HepG2 (cell line): ENCODE measurements at regions not wholly inside any gene's neighbourhood (a gene's known extent, or its start where the extent isn't known, plus 50 kb on each side); places are given as distances from the start of the nearest gene placed in this dataset.
A peak's percentile ranks its signal among the peaks of the same experiment; 100 is the strongest.

Experiments used
- ARNT2 ChIP-seq: sonication (generic); formaldehyde crosslinking; IDR thresholded peaks from 2 replicates; pipeline ENCODE4 v1.8.0; 2022; ENCODE audit warnings: mild to moderate bottlenecking, low read depth, missing genetic modification reagents, moderate library complexity
- ATM ChIP-seq: fragments of 450-650 bp; IDR thresholded peaks from 2 replicates; pipeline ENCODE4 v1.7.1; 2017; ENCODE audit warnings: mild to moderate bottlenecking, borderline replicate concordance
- GZF1 ChIP-seq: sonication (generic); formaldehyde crosslinking; IDR thresholded peaks from 2 replicates; pipeline ENCODE4 v1.5.1; 2020; ENCODE audit warnings: mild to moderate bottlenecking, missing genetic modification reagents
- HCFC1 ChIP-seq: fragments of 150-350 bp; IDR thresholded peaks from 2 replicates; pipeline ENCODE4 v1.6.1; 2014; ENCODE audit warnings: low read depth, low read length
- JUNB ChIP-seq: sonication (generic); formaldehyde crosslinking; IDR thresholded peaks from 2 replicates; pipeline ENCODE4 v1.8.0; 2022; ENCODE audit warnings: missing genetic modification reagents, mild to moderate bottlenecking, borderline replicate concordance
- MLLT10 ChIP-seq: sonication (generic); formaldehyde crosslinking; IDR thresholded peaks from 2 replicates; pipeline ENCODE4 v1.4.0; 2020; ENCODE audit warnings: missing genetic modification reagents
- TRIM22 ChIP-seq: fragments of 450-650 bp; IDR thresholded peaks from 2 replicates; pipeline ENCODE4 v1.6.1; 2017
- ZBTB33 ChIP-seq: sonication (generic); formaldehyde crosslinking; IDR thresholded peaks from 2 replicates; pipeline ENCODE4 v1.4.0; 2020; ENCODE audit warnings: missing genetic modification reagents
- ZNF275 ChIP-seq: sonication (generic); formaldehyde crosslinking; IDR thresholded peaks from 2 replicates; pipeline ENCODE4 v1.8.0; 2022; ENCODE audit warnings: missing genetic modification reagents, mild to moderate bottlenecking, inconsistent platforms, borderline replicate concordance
- ZNF382 ChIP-seq: sonication (generic); formaldehyde crosslinking; IDR thresholded peaks from 2 replicates; pipeline ENCODE4 v1.5.0; 2020; ENCODE audit warnings: missing genetic modification reagents, mild to moderate bottlenecking, borderline replicate concordance
- ZNF646 ChIP-seq: sonication (generic); formaldehyde crosslinking; IDR thresholded peaks from 2 replicates; pipeline ENCODE4 v1.9.0; 2021; ENCODE audit warnings: mild to moderate bottlenecking, missing genetic modification reagents
- ZNF678 ChIP-seq: sonication (generic); formaldehyde crosslinking; IDR thresholded peaks from 2 replicates; pipeline ENCODE4 v1.4.0; 2020; ENCODE audit warnings: mild to moderate bottlenecking, missing genetic modification reagents
- ZNF687 ChIP-seq: sonication (generic); formaldehyde crosslinking; IDR thresholded peaks from 2 replicates; pipeline ENCODE4 v1.5.1; 2020; ENCODE audit warnings: mild to moderate bottlenecking, missing genetic modification reagents, moderate library complexity

GRCh38 chr7:131107337-131108211 lies 220.1 kb upstream of the MKLN1 start (continued):
- TF ChIP-seq ZNF646 (CRISPR knock-in tag) (no peak), ARNT2 (CRISPR knock-in tag) (no peak; the same call in 1 of the 2 replicates), ATM (no peak), ZNF275 (CRISPR knock-in tag) (no peak), ZNF687 (CRISPR knock-in tag) (peak; percentile 88), TRIM22 (no peak), ZBTB33 (CRISPR knock-in tag) (no peak), GZF1 (CRISPR knock-in tag) (no peak), HCFC1 (no peak), MLLT10 (CRISPR knock-in tag) (no peak), ZNF382 (CRISPR knock-in tag) (no peak), JUNB (no peak), ZNF678 (CRISPR knock-in tag) (no peak)
